ENCODE measurements at regions not wholly inside any gene's neighbourhood (a gene's known extent, or its start where the extent isn't known, plus 50 kb on each side); places are given as distances from the start of the nearest gene placed in this dataset.

DNA sequence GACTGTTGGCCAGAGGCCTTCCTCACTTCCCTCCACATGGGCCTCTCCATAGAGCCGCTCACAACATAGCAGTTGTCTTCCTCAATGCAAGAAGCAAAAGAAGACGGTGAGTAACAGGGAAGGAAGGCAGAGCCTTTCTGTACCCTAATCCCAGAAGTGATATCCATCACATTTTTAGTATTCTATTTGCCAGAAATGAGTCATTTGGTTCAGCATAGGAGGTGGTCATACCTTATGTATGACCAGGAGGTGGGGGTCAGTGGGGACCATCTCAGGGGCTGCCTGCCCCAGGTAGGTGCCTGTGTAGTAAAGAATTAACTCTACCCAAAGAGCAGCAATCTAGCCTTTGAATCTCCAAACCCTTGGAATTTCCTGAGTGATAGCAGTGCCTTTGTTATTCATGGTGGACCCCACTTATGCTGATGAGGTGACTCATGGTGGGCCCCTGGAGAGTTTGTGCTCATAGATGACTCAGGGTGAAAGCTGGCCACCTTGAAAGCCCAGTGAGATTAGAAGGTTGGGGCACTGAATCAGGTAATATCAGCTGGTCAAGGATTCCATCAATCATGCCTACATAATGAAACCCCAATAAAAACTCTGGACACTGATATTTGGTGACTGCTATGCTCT is 323.9 kb upstream of the IGF1R start:
- peak overlapping the region; percentile 63; the same call in 1 of the 2 replicates for H3K27ac ChIP-seq (ENCODE audit: low read depth, low read length)
- no peaks in the 10 kb centered on the region for H3K4me1 ChIP-seq (ENCODE audit: control insufficient read depth, insufficient read depth, low read length)
- peak overlapping the region; percentile 49 for H3K9ac ChIP-seq (ENCODE audit: low read length)
- H3K27me3 ChIP-seq (ENCODE audit: control insufficient read depth, insufficient read depth, low read length): no peaks in the 10 kb centered on the region
- no peak overlapping the region; the same call in 1 of the 2 replicates for H3K4me3 ChIP-seq (ENCODE audit: low read depth, low read length)
- H3K9me3 ChIP-seq (ENCODE audit: control insufficient read depth, insufficient read depth, low read depth, low read length): peaks cover 33% of the 10 kb centered on the region
- H3K36me3 ChIP-seq (ENCODE audit: control insufficient read depth, insufficient read depth, low read length): no peaks in the 10 kb centered on the region

DNA sequence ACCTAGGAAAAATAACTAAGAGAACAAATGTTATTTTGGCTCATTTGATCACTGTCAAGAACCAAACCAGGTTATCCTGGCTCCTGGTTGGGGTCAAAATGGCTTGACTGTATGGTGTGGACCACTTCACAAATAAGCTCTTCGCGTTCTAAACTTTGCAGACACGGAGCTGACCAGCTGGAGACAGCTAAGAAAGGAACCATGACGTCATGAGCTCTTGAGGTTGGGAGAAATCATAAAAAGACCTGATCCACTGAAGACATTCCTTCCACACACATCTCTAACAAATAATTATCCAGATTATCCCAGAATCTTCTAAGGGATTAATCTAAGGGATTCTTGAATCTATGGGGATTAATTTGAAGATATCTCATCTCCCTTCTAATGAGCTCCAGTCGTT is 321.5 kb upstream of the IGF1R start:
- Histone ChIP-seq H3K27me3 (ENCODE audit: control insufficient read depth, insufficient read depth, low read length) (no peaks in the 10 kb centered on the region), H3K4me1 (ENCODE audit: control insufficient read depth, insufficient read depth, low read length) (no peaks in the 10 kb centered on the region), H3K4me3 (ENCODE audit: low read depth, low read length) (no peak overlapping the region), H3K9me3 (ENCODE audit: control insufficient read depth, insufficient read depth, low read depth, low read length) (peaks cover 24% of the 10 kb centered on the region), H3K9ac (ENCODE audit: low read length) (no peak overlapping the region), H3K36me3 (ENCODE audit: control insufficient read depth, insufficient read depth, low read length) (no peaks in the 10 kb centered on the region), H3K27ac (ENCODE audit: low read depth, low read length) (no peak overlapping the region)

DNA sequence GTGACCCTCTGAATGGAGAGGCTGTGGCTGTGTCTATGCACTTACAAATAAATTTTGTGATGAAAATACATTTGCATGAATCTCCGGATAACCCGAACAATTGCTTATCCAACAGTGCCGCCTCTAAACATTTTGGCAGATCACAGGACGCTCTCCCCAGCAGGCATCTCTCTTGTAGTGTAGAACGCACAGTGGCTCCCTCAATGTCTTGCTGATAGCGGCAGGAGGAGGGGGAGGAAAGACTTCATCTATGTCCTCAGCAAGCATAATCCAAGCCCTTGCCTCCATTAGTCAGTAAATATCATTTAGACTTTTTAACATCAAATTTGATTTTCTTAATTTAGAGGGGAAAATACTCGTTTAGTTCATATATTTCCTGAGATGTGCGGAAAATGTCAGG is 318.1 kb upstream of the IGF1R start:
- Histone ChIP-seq H3K27ac (ENCODE audit: low read depth, low read length) (no peak overlapping the region), H3K9me3 (ENCODE audit: control insufficient read depth, insufficient read depth, low read depth, low read length) (peaks cover 10% of the 10 kb centered on the region), H3K36me3 (ENCODE audit: control insufficient read depth, insufficient read depth, low read length) (no peaks in the 10 kb centered on the region), H3K4me1 (ENCODE audit: control insufficient read depth, insufficient read depth, low read length) (no peaks in the 10 kb centered on the region), H3K9ac (ENCODE audit: low read length) (no peak overlapping the region), H3K27me3 (ENCODE audit: control insufficient read depth, insufficient read depth, low read length) (no peaks in the 10 kb centered on the region), H3K4me3 (ENCODE audit: low read depth, low read length) (no peak overlapping the region)

DNA sequence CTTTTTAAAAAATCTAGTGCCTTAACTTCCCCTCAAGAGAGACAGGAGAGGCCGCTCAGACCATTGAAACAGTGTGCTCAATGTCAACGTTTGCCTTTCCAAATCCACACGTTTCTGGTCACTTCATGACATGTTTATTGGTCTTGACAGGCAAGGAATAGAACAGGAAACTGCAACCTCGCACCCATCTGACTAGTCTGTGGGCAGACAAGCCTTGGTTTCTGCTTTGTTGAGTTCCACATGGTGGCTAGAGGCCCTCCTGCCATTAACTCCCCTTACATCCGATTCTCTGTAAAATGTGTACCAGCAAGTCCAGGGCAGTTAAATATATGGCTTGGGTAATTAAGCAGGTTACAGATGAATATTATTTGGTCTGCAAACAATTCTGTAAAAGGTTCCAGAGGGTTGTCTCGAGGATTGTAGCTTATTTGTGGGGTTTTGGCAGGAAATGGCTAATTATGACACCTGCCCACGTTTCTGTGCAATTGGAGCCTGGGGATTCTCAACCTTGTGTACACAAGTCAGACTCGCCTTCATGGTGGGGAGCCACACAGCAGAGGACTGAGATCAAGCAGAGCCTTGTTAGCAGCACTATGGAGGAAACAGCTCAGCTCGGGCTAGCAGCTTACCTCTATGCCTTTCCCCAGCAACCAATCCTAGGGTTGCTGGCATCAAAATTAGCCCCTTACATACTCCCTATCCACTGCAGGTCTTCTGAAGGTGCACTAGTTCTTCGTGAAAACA is 317.5 kb upstream of the IGF1R start:
- H3K9ac ChIP-seq (ENCODE audit: low read length): no peak overlapping the region
- H3K4me1 ChIP-seq (ENCODE audit: control insufficient read depth, insufficient read depth, low read length): no peaks in the 10 kb centered on the region
- H3K9me3 ChIP-seq (ENCODE audit: control insufficient read depth, insufficient read depth, low read depth, low read length): peaks cover 4% of the 10 kb centered on the region
- no peaks in the 10 kb centered on the region for H3K27me3 ChIP-seq (ENCODE audit: control insufficient read depth, insufficient read depth, low read length)
- H3K27ac ChIP-seq (ENCODE audit: low read depth, low read length): no peak overlapping the region
- H3K36me3 ChIP-seq (ENCODE audit: control insufficient read depth, insufficient read depth, low read length): no peaks in the 10 kb centered on the region
- no peak overlapping the region for H3K4me3 ChIP-seq (ENCODE audit: low read depth, low read length)

DNA sequence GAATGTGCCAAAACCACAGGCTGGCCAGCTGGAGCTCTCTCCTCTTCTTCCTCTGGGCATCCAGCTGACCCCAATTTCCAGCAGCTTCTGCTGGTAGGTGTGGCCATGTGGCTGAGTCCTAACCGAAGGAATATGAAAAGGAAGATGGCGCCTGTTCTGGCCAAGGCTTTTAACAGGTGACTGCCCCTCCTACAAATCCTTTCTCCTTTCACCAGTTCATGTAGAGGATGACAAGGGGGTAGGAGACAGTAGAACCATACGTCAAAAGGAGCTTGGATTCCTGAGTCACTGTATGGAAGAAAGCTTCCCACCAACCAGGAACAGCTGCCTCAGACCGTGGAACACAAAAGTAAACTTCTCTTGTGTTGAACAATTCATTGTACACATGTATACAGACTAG is 316.7 kb upstream of the IGF1R start:
- H3K9ac ChIP-seq (ENCODE audit: low read length): no peak overlapping the region
- no peak overlapping the region for H3K4me3 ChIP-seq (ENCODE audit: low read depth, low read length)
- no peaks in the 10 kb centered on the region for H3K27me3 ChIP-seq (ENCODE audit: control insufficient read depth, insufficient read depth, low read length)

DNA sequence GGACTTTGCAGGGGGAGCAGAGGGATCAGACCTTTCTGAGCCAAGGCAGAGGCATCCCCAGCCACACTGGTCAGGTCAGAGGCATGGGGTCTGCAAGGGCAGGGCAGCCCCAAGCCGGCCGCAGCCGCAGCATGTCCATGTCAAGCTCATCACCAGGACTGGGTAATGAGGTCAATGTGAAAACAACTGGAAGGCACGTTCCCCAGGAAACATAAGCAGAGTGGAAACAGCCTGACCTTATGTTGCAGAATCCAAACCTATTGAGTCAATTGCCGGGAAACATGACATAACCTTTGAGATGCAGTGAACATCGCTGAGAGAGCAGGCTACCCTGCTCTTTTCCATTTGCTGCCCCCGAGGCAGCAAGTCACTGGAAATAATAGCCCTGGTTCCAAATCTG is 315.1 kb upstream of the IGF1R start:
- no peak overlapping the region for H3K27ac ChIP-seq (ENCODE audit: low read depth, low read length)
- no peak overlapping the region for H3K4me3 ChIP-seq (ENCODE audit: low read depth, low read length)
- no peak overlapping the region for H3K9ac ChIP-seq (ENCODE audit: low read length)
- H3K27me3 ChIP-seq (ENCODE audit: control insufficient read depth, insufficient read depth, low read length): no peaks in the 10 kb centered on the region
- no peaks in the 10 kb centered on the region for H3K36me3 ChIP-seq (ENCODE audit: control insufficient read depth, insufficient read depth, low read length)
- H3K4me1 ChIP-seq (ENCODE audit: control insufficient read depth, insufficient read depth, low read length): no peaks in the 10 kb centered on the region
- no peaks in the 10 kb centered on the region for H3K9me3 ChIP-seq (ENCODE audit: control insufficient read depth, insufficient read depth, low read depth, low read length)

More for the DNA sequence above, 316.7 kb upstream of the IGF1R start:
- Histone ChIP-seq H3K36me3 (ENCODE audit: control insufficient read depth, insufficient read depth, low read length) (no peaks in the 10 kb centered on the region), H3K4me1 (ENCODE audit: control insufficient read depth, insufficient read depth, low read length) (no peaks in the 10 kb centered on the region), H3K9me3 (ENCODE audit: control insufficient read depth, insufficient read depth, low read depth, low read length) (0 out of 2 replicates have a peak, but pooled peaks cover 2% of the 10 kb centered on the region), H3K27ac (ENCODE audit: low read depth, low read length) (no peak overlapping the region)

DNA sequence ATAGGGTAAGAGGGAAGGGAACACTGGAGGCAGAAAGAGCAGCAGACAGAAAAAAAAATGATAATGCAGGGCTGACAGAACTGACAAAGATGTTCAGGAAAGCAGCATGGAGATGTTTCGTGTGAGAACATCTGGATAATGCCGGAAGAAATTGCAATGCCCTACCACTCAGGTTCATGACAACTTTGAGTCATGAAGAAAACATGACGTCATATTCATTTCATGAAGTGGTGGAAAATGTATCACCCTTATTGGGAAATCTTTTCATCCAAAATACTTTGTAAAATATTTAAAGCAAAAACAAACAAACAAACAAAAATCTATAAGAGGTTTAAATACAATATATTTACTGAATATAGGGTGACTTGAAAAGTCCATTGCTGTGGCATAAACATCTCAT is 305.4 kb upstream of the IGF1R start:
- no peak overlapping the region for H3K9ac ChIP-seq (ENCODE audit: low read length)

DNA sequence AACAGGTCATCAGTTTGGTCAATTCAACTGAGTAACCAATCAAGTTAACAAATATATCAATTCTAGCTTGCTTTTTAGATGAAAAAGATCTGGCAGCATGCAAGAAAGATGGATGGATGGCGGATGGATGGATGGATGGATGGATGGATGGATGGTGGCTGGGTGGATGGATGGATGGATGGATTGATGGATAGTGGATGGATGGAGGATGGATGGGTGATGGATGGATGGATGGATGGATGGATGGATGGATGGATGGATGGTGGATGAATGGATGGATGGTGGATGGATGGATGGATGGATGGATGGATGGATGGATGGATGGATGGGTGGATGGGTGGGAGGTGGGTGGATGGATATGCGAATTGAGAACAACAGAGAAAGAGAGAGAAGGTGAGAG is 303.7 kb upstream of the IGF1R start:
- Histone ChIP-seq H3K9me3 (ENCODE audit: control insufficient read depth, insufficient read depth, low read depth, low read length) (no peaks in the 10 kb centered on the region), H3K4me1 (ENCODE audit: control insufficient read depth, insufficient read depth, low read length) (no peaks in the 10 kb centered on the region), H3K4me3 (ENCODE audit: low read depth, low read length) (no peak overlapping the region), H3K9ac (ENCODE audit: low read length) (no peak overlapping the region), H3K36me3 (ENCODE audit: control insufficient read depth, insufficient read depth, low read length) (no peaks in the 10 kb centered on the region), H3K27ac (ENCODE audit: low read depth, low read length) (no peak overlapping the region), H3K27me3 (ENCODE audit: control insufficient read depth, insufficient read depth, low read length) (no peaks in the 10 kb centered on the region)

More for the DNA sequence above, 305.4 kb upstream of the IGF1R start:
- H3K27ac ChIP-seq (ENCODE audit: low read depth, low read length): no peak overlapping the region
- no peaks in the 10 kb centered on the region for H3K4me1 ChIP-seq (ENCODE audit: control insufficient read depth, insufficient read depth, low read length)
- no peaks in the 10 kb centered on the region for H3K36me3 ChIP-seq (ENCODE audit: control insufficient read depth, insufficient read depth, low read length)
- no peak overlapping the region for H3K4me3 ChIP-seq (ENCODE audit: low read depth, low read length)
- H3K27me3 ChIP-seq (ENCODE audit: control insufficient read depth, insufficient read depth, low read length): no peaks in the 10 kb centered on the region
- no peaks in the 10 kb centered on the region for H3K9me3 ChIP-seq (ENCODE audit: control insufficient read depth, insufficient read depth, low read depth, low read length)

DNA sequence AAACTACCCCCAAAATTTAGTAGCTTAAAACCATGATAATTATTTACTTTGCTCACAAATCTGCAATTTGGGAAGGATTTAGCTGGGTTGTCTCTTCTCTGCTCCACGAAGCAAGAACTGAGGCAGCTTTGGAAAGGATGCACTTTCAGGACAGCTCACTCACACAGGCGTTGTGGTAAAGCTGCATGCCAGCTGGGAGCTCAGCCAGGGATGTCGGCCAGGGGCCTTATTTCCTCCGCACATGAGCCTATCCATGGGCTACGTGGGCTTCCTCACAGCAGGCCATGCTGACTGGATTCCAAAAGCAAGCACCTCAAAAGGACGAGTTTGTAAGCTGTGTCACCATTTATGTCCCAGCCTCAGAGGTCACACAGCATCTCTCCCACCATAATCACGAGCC is 301.3 kb upstream of the IGF1R start:
- Histone ChIP-seq H3K4me3 (ENCODE audit: low read depth, low read length) (no peak overlapping the region), H3K27me3 (ENCODE audit: control insufficient read depth, insufficient read depth, low read length) (no peaks in the 10 kb centered on the region), H3K4me1 (ENCODE audit: control insufficient read depth, insufficient read depth, low read length) (no peaks in the 10 kb centered on the region), H3K27ac (ENCODE audit: low read depth, low read length) (no peak overlapping the region), H3K36me3 (ENCODE audit: control insufficient read depth, insufficient read depth, low read length) (no peaks in the 10 kb centered on the region), H3K9me3 (ENCODE audit: control insufficient read depth, insufficient read depth, low read depth, low read length) (no peaks in the 10 kb centered on the region), H3K9ac (ENCODE audit: low read length) (no peak overlapping the region)

DNA sequence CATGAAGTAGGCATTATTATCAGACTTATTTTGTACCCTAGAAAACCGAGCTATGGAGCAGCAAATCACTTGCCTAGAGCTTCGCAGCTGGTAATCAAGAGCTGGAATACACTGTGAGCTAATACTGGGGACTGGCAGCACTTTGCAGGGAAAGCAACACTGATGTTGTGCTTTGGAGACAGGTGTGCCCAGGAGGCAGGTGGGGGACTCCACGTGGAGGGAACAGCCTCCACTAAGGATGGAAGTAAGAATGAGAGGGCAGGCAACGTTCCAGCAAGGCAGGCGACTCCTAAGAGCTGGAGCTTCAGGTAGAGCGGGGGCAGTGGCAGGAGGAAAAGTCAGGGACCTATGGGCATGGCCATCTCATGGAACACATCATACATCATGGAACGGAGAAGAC is 300.5 kb upstream of the IGF1R start:
- Histone ChIP-seq H3K27me3 (ENCODE audit: control insufficient read depth, insufficient read depth, low read length) (no peaks in the 10 kb centered on the region), H3K27ac (ENCODE audit: low read depth, low read length) (no peak overlapping the region), H3K9ac (ENCODE audit: low read length) (no peak overlapping the region), H3K4me1 (ENCODE audit: control insufficient read depth, insufficient read depth, low read length) (no peaks in the 10 kb centered on the region), H3K4me3 (ENCODE audit: low read depth, low read length) (no peak overlapping the region), H3K9me3 (ENCODE audit: control insufficient read depth, insufficient read depth, low read depth, low read length) (no peaks in the 10 kb centered on the region), H3K36me3 (ENCODE audit: control insufficient read depth, insufficient read depth, low read length) (no peaks in the 10 kb centered on the region)

DNA sequence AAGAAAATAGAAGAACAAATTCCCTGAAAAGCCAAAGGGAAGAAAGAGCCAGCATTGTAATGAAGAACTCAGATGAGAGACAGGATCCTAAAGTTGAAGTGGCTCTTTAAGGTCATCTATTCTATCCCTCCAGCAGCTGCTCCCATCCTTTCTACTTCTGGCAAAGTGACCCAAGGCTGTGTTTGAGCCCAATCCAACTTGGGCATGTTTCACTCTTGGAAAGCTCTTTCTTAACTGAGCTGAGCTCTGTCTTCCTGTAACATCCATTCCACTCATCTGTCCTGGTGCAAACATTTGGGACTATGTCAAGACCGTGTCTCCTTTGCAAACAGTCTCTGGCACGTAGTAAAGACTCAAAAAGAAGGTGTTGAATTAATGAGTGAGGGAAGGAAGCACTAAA is 298.1 kb upstream of the IGF1R start:
- Histone ChIP-seq H3K27me3 (ENCODE audit: control insufficient read depth, insufficient read depth, low read length) (no peaks in the 10 kb centered on the region), H3K9ac (ENCODE audit: low read length) (no peak overlapping the region), H3K9me3 (ENCODE audit: control insufficient read depth, insufficient read depth, low read depth, low read length) (no peaks in the 10 kb centered on the region), H3K27ac (ENCODE audit: low read depth, low read length) (no peak overlapping the region), H3K4me1 (ENCODE audit: control insufficient read depth, insufficient read depth, low read length) (no peaks in the 10 kb centered on the region), H3K36me3 (ENCODE audit: control insufficient read depth, insufficient read depth, low read length) (no peaks in the 10 kb centered on the region), H3K4me3 (ENCODE audit: low read depth, low read length) (no peak overlapping the region)

All from HUES6 (cell line).